NCI-H82 treated with DMSO at 0.1 percent for 48 hours (cell line): ENCODE measurements at regions not wholly inside any gene's neighbourhood (a gene's known extent, or its start where the extent isn't known, plus 50 kb on each side); places are given as distances from the start of the nearest gene placed in this dataset.

Experiments
- DNase-seq: peaks from one replicate; lab custom pipeline; 2025; ENCODE audit not compliant: unreplicated experiment; lab: John Stamatoyannopoulos, UW

DNA sequence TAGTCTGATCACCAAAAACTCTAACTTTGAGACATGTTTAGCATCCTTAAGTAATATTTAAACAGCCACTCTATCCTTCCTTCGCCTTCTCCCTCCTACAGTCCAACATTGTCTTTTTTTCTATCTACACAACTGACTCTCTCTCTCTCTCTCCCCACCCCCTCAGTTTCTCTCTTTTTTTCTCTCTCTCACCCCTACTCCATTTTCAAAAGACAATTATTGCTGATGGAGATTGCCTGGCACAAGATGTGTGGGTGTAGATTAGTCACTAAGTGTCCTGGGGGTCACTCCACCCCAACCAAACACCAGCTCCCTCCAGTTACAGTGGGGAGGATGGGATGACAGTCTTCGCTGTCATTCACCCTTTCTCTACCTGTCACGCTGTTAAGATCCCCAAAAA is 94.5 kb upstream of the NFIA start:
- no peak for DNase-seq

DNA sequence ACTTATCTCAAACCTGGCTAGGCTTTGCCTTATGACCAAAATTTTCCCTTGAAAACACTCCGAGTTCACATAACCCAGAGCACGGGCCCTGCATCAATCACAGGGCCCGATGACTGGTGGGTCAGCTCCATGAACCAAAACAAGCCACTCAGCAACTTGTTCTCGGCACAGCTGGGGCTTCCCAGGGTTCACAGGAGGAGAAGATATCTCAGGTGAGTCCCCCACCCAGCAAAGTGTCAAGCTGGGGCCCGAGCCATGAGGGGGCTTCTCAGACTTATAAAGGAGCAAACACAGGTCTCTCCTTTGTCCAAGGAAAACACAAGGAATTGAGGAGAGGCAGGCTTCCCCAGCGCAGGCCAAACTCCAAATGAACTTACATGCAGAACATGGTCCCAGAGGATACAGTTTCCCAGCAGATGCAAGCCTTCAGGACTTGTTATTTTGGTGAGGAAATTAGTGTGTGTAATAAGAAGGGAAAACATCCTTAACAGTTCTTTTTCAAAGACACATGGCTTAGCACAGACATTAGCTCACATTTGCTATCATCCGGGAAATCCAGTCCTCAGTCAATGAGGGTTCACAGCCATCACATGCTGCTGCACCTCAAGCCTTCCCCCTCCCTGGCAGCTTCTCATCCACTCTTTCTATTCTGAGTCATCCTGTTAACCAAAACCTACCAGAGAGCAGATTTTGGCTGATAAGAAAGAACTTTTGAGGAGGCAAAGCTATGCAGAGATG is 98.1 kb upstream of the NFIA start:
- no peak for DNase-seq

- no peak for DNase-seq
Measured at GRCh38 chr1:60983701-60984061, 98.7 kb upstream of the NFIA start.

GRCh38 chr1:60982539-60982938 is 99.8 kb upstream of the NFIA start:
- DNase-seq, result no peak

GRCh38 chr1:60981357-60981756 is 101.0 kb upstream of the NFIA start:
- DNase-seq, result no peak

DNA sequence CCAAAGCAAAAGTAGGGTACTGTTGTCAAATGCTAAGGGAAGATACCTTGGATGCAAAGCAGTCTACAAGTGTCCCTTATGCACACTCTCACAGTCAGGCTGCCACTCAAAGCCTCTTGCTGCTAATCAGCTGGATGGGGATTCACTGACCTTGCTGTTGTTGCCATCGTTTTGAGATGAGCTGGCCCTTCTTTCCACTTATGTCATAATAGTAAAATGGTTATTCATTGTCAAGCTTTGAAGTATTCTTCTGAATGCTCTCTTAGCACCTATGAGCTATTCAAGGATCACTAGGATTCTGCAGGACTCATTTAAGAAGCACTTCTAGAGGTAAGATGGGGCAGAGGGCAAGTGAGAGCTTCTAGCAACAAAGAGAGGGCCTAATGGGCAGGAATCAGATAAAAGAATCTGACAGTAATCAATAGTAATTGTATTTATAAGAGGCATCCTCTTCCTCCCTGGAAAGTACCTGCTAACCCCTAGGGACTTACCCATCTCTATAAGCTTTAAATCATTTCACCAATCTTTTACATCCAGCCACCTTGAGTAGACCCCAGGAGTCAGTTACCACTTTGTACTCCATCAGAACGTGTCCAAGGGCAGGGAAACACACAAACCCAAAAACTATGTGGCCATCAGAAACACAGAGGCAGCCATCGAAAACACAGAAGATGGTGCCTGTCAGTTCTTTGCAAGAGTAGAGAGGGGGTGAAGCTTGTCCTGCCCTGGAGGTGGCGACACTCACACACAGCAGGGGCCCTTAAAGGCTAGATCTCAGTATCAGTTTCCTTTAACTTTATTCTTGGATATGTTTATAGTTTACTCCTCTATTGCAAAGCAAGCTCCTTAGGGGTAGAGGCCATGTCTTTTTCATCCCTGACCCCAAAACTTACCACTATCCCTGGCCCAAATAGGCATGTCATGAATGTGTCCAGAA is 103.7 kb upstream of the NFIA start:
- no peak for DNase-seq

DNA sequence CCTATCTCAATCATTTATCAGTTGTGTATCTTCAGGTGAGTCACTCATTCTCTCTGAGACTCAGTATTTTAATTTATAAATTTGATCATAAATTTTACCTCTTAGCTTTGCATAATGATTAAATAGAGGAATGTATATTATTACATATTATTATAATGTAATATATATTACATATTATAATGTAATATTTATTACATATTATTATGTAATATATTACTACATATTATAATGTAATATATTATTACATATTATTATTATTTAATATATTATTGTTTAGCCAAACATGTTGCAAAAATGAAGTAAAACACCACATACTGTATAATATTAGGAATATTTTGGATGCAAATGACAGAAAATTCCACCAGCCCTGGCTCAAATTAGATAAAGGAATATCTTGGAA is 104.7 kb upstream of the NFIA start:
- no peak for DNase-seq

DNA sequence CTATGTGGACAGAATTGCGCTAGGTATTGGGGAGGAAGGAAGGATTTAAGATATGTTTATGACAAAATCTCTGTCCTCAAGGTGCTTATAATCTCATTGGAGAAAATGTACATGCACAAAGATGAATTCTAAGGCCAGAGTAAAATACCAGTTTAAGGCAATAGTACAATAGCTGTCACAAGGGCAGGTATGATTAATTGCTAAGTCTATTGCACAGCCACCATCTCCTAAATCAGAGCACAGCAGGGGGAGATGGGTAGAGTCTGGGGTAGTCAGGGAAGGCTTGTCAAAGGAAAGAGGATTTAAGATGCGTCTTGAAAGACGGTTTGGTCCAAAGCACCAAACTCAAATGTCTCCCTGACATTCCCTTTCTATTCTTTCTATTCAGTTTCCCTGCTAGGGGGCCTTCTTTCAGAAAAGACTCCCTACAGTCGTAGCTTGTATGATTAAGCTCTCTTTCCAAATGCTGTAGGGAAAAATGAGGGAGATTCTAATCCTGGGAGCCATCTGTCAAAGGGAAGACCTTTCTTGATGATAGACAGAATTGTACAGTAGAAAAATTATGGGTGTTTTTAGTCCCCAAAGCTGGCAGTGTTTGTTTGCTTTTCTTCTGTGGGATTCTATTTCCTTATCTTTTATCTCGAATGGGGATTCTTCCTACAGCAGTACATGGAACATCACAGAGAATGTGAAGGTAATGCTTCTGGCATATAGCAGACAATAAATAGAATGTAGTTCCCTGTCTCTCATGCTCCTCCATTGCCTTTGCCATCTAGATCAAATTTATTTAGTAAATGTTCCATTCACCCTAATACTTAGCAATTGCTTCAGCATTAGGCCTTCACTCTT is 107.6 kb upstream of the NFIA start:
- no peak for DNase-seq

GRCh38 chr1:60973668-60974067 is 108.7 kb upstream of the NFIA start:
- no peak for DNase-seq

GRCh38 chr1:60972841-60973364 is 109.5 kb upstream of the NFIA start:
- no peak for DNase-seq

GRCh38 chr1:60971330-60971729 is 111.0 kb upstream of the NFIA start:
- DNase-seq, result no peak

- no peak for DNase-seq
Measured at GRCh38 chr1:60969971-60970509, 112.3 kb upstream of the NFIA start.

DNA sequence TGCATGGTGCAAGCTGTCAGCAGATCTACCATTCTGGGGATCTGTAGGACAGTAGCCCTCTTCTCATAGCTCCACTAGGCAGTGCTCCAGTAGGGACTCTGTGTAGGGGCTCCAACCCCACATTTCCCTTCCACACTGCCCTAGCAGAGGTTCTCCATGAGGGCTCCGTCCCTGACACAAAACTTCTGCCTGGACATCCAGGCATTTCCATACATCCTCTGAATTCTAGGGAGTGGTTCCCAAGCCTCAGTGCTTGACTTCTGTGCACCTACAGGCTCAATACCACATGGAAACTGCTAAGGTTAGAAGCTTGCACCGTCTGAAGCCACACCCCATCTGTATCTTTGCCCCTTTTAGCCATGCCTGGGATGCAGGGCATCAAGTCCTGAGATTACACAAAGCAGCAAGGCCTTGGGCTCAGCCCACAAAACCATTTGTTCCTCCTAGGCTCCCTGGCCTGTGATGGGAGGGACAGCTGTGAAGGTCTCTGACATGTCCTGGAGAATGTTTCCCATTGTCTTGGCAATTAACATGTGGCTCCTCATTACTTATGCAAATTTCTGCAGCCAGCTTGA is 117.0 kb upstream of the NFIA start:
- DNase-seq, result no peak

DNA sequence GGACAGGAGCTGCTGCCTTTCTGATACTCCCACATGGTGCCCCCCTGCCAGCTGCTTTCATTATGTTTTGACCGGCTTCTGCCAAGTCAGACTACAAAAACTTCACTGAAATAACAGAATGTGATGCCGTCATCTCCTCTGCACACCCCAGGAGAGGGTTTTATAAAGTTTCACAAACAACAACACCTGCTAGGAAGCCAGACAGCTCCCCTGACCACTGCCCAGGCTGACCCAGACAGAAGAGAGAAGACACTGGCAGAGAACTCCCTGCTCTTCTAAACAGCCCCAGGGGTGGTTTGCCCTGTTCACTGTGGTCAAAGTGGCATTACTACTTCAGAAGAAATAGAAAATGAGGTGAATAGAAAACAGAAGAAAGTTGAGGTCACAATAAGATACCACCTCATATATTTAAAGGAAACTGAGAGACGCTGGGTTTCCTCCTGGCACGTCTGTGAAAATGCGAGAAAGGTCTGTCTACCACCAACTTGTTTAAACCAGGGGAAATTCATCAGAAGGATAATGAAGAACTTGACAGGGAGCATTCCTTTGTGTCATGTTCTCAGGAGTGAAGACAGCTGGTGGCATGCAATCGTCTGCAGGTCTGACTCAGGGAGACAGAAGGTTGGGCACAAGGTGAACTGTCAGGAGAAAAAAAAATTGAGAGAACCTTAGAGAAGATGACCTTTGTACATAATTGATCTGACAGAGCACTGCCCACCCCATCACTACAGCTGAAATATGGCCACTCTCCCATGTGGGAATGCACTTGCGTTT is 119.0 kb upstream of the NFIA start:
- no peak for DNase-seq

DNA sequence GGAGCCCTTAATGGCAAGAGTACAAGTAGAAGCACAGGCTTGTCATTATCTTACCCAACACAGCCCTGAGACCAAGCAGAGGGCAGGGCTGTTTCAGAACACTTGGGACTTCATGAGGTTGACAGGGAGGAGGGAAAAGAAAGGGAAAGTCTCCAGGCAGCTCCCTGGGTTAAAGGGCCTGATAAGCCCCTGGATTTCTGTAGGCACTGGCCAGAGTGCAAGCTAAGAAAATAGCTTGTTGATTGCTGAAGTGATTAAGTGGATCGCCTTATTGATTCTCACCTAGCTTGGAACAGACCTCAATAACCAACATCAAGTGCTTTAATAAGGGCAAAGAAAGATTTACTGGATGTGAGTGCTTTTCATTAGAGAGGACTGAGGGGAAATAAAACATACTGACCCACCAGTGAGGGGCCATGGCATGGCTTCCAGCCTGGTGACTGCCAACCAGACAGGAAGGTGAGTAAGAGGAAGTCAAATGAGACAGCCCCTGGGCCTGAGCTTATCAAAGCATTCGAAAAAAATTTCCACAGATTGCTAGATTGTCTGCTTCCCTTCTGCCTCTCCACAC is 121.4 kb upstream of the NFIA start:
- DNase-seq, result no peak

GRCh38 chr1:60959701-60960100 is 122.7 kb upstream of the NFIA start:
- no peak for DNase-seq

DNA sequence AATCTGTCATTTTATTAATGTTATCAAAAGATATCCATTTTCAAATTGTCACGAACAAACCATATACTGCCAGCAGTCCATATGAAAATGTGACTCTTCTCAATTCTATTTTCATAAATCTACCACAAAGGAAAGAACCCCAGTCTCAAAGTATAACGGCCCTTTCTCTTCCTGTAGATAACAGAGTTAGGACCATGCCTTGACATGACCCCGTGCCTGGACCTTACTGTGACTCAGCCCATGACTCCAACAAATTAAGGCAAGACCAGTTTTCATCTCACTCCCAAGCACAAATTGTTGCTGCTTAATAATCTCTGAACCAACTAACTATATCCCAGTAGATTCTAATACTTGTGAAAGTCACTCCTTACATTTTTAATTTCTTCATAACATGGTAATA is 124.4 kb upstream of the NFIA start:
- DNase-seq, result no peak

- DNase-seq, result no peak
Measured at GRCh38 chr1:60956520-60956919, 125.8 kb upstream of the NFIA start.

DNA sequence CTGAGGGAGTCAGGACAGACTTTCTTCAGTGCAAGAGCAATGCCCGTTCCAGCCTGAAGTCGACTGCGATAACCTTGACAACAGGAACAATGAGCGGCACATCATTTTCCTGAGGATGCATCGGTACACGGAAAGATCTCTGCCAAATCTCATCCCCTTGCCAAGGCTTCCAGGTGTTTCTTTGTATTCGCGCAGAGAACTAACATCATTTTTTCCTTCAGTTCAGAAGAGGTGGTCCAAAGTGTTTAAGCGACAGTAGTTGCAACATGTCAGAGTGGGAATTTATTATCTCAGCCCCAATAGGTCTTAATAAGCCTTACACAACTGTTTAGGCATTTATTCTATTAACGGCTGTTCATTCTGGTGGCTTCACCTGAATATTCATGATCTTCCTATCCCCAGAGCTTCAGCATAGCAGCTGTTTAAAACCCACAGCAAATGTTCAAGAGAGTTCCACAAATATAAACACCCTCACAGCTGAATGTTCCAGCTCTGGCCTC is 129.7 kb upstream of the NFIA start:
- DNase-seq, result no peak
